ENCODE measurements at regions not wholly inside any gene's neighbourhood (a gene's known extent, or its start where the extent isn't known, plus 50 kb on each side); places are given as distances from the start of the nearest gene placed in this dataset.

- no peak for TF ChIP-seq NFE2L2 (IDR thresholded peaks at IDR 0.05; ENCODE audit: low read depth, low read length)
- no peak for TF ChIP-seq CEBPB (IDR thresholded peaks at IDR 0.05; ENCODE audit: low read depth, low read length)
- no peak for TF ChIP-seq CTCF (conservative IDR thresholded peaks at IDR 0.05; ENCODE audit: low read depth, low read length)
- no peak for TF ChIP-seq FOS (IDR thresholded peaks at IDR 0.05; ENCODE audit: low read depth, low read length)
- TF ChIP-seq POLR2A (IDR thresholded peaks at IDR 0.05; ENCODE audit: low read depth, low read length), result no peak
- no peak for TF ChIP-seq CHD1 (IDR thresholded peaks at IDR 0.05; ENCODE audit: low read depth, low read length)
- TF ChIP-seq MXI1 (IDR thresholded peaks at IDR 0.05; ENCODE audit: borderline replicate concordance, low read depth, low read length), result no peak
- TF ChIP-seq RFX5 (IDR thresholded peaks at IDR 0.05; ENCODE audit: low read depth, low read length), result no peak
Observed at GRCh38 chr7:153701678-153702077, 350.5 kb upstream of the DPP6 start.
